WTC11 (cell line): ENCODE measurements at regions not wholly inside any gene's neighbourhood (a gene's known extent, or its start where the extent isn't known, plus 50 kb on each side); places are given as distances from the start of the nearest gene placed in this dataset.

Experiments used
- ATAC-seq: fragments of 200-7000 bp; cut with Tn5 transposase; 2 replicates; pipeline ENCODE4 v1.10.0; 2021; ENCODE audit warnings: mild to moderate bottlenecking, moderate library complexity
- CTCF ChIA-PET: fragments of 300-600 bp; sonication (Branson Sonifier 250); formaldehyde crosslinking; loops from one replicate; lab custom pipeline; 2021; ENCODE audit warnings: antibody characterized with exemption; lab: Charles Lee
- POLR2A ChIA-PET: fragments of 350-600 bp; sonication (Branson Sonifier 250); formaldehyde crosslinking; loops from one replicate; lab custom pipeline; 2021; ENCODE audit warnings: antibody characterized with exemption; lab: Charles Lee
- DNase-seq: peaks from one replicate; pipeline ENCODE4 v3.0.0; 2021; ENCODE audit warnings: low spot score
- H3K27ac Mint-ChIP-seq: 2 replicates; pipeline ENCODE4 v1.8.0; 2021; ENCODE audit warnings: mixed read lengths
- H3K27me3 Mint-ChIP-seq: 2 replicates; pipeline ENCODE4 v1.8.0; 2021; ENCODE audit warnings: low read depth, mild to moderate bottlenecking, moderate library complexity, mixed read lengths
- H3K36me3 Mint-ChIP-seq: 2 replicates; pipeline ENCODE4 v1.8.0; 2021; ENCODE audit warnings: mixed read lengths
- H3K4me1 Mint-ChIP-seq: 2 replicates; pipeline ENCODE4 v1.8.0; 2022; ENCODE audit warnings: mixed read lengths
- H3K4me3 Mint-ChIP-seq: 2 replicates; pipeline ENCODE4 v1.8.0; 2021; ENCODE audit warnings: mild to moderate bottlenecking, moderate library complexity, mixed read lengths
- H3K9me3 Mint-ChIP-seq: 2 replicates; pipeline ENCODE4 v1.8.0; 2021; ENCODE audit warnings: mixed read lengths
- ETV6 ChIP-seq: sonication (generic); formaldehyde crosslinking; IDR thresholded peaks from 2 replicates; pipeline ENCODE4 v1.8.1; 2022; ENCODE audit warnings: mild to moderate bottlenecking, missing genetic modification reagents
- FOXP1 ChIP-seq: sonication (generic); formaldehyde crosslinking; IDR thresholded peaks from 2 replicates; pipeline ENCODE4 v1.8.0; 2022; ENCODE audit warnings: missing genetic modification reagents, mild to moderate bottlenecking, moderate library complexity, borderline replicate concordance
- GABPB1 ChIP-seq: sonication (generic); formaldehyde crosslinking; IDR thresholded peaks from 2 replicates; pipeline ENCODE4 v1.8.1; 2023; ENCODE audit warnings: mild to moderate bottlenecking, missing genetic modification reagents
- IRF2 ChIP-seq: sonication (generic); formaldehyde crosslinking; IDR thresholded peaks from 2 replicates; pipeline ENCODE4 v1.8.0; 2022; ENCODE audit warnings: low read depth, missing genetic modification reagents, borderline replicate concordance
- JAZF1 ChIP-seq: fragments of 250-450 bp; sonication (Bioruptor Pico); IDR thresholded peaks from 2 replicates; pipeline ENCODE4 v1.9.0; 2021; ENCODE audit warnings: moderate library complexity, mild to moderate bottlenecking, inconsistent platforms
- NFATC4 ChIP-seq: fragments of 250-450 bp; sonication (Bioruptor Pico); IDR thresholded peaks from 2 replicates; pipeline ENCODE4 v1.9.0; 2021; ENCODE audit warnings: mild to moderate bottlenecking
- RELA ChIP-seq: sonication (generic); formaldehyde crosslinking; IDR thresholded peaks from 2 replicates; pipeline ENCODE4 v1.8.1; 2022; ENCODE audit warnings: missing genetic modification reagents, mild to moderate bottlenecking, borderline replicate concordance
- SMAD3 ChIP-seq: sonication (generic); formaldehyde crosslinking; IDR thresholded peaks from 2 replicates; pipeline ENCODE4 v1.8.0; 2022; ENCODE audit warnings: missing genetic modification reagents, mild to moderate bottlenecking, borderline replicate concordance
- SOX15 ChIP-seq: fragments of 250-450 bp; sonication (Bioruptor Pico); IDR thresholded peaks from 2 replicates; pipeline ENCODE4 v1.9.0; 2021; ENCODE audit warnings: mild to moderate bottlenecking
- TEAD4 ChIP-seq: sonication (generic); formaldehyde crosslinking; IDR thresholded peaks from 2 replicates; pipeline ENCODE4 v1.8.0; 2022; ENCODE audit warnings: mild to moderate bottlenecking, missing genetic modification reagents
- ZBTB21 ChIP-seq: sonication (generic); formaldehyde crosslinking; IDR thresholded peaks from 2 replicates; pipeline ENCODE4 v1.8.1; 2023; ENCODE audit warnings: mild to moderate bottlenecking, missing genetic modification reagents, borderline replicate concordance
- ZNF219 ChIP-seq: sonication (generic); formaldehyde crosslinking; IDR thresholded peaks from 2 replicates; pipeline ENCODE4 v1.8.0; 2023; ENCODE audit warnings: missing genetic modification reagents, mild to moderate bottlenecking, borderline replicate concordance
- ZNF232 ChIP-seq: sonication (generic); formaldehyde crosslinking; IDR thresholded peaks from 2 replicates; pipeline ENCODE4 v1.8.0; 2022; ENCODE audit warnings: mild to moderate bottlenecking, missing genetic modification reagents
- ZNF396 ChIP-seq: fragments of 250-450 bp; sonication (Bioruptor Pico); IDR thresholded peaks from 2 replicates; pipeline ENCODE4 v1.8.0; 2021; ENCODE audit warnings: mild to moderate bottlenecking, moderate library complexity, borderline replicate concordance
- ZNF416 ChIP-seq: fragments of 250-450 bp; sonication (Bioruptor Pico); IDR thresholded peaks from 2 replicates; pipeline ENCODE4 v1.9.0; 2021; ENCODE audit warnings: mild to moderate bottlenecking, inconsistent platforms
- TF ChIP-seq, protein P1 (sequence below): fragments of 250-450 bp; sonication (Bioruptor Pico); conservative IDR thresholded peaks from 2 replicates; pipeline ENCODE4 v1.9.0; 2021; ENCODE audit warnings: mild to moderate bottlenecking
- TF ChIP-seq, protein P2 (sequence below): sonication (generic); formaldehyde crosslinking; IDR thresholded peaks from 2 replicates; pipeline ENCODE4 v1.8.1; 2023; ENCODE audit warnings: mild to moderate bottlenecking, missing genetic modification reagents, moderate library complexity
- TF ChIP-seq, protein P3 (sequence below): sonication (generic); formaldehyde crosslinking; IDR thresholded peaks from 2 replicates; pipeline ENCODE4 v1.8.0; 2022; ENCODE audit warnings: mild to moderate bottlenecking, missing genetic modification reagents
- TF ChIP-seq, protein P4 (sequence below): sonication (generic); formaldehyde crosslinking; IDR thresholded peaks from 2 replicates; pipeline ENCODE4 v1.8.1; 2023; ENCODE audit warnings: mild to moderate bottlenecking, missing genetic modification reagents, moderate library complexity
- TF ChIP-seq, protein P5 (sequence below): fragments of 250-450 bp; sonication (Bioruptor Pico); IDR thresholded peaks from 2 replicates; pipeline ENCODE4 v1.9.0; 2021; ENCODE audit warnings: mild to moderate bottlenecking
- TF ChIP-seq, protein P6 (sequence below): fragments of 250-450 bp; sonication (Bioruptor Pico); IDR thresholded peaks from 2 replicates; pipeline ENCODE4 v2.1.2; 2022; ENCODE audit warnings: mild to moderate bottlenecking, moderate library complexity

DNA sequence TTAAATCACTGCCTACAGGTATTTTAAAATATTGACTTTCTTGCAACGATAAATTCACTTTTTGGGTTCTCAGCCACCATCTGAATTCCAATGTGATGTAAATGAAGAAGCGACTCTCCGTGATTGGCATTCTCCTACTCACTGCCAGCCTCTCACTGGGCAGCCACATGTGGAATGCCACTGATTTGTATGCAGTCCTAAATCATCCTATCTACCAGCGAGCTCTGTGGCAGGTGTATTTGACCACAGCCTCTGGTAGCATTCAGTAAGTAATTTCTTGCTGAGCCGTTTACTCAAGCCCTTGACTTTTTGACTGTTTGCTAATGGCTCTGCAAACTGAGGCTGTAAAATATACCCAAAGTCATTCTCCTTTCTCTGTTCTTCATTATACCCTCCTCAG lies 559.0 kb upstream of the SLC10A2 start:
- H3K27me3 Mint-ChIP-seq, result no peaks in the 10 kb centered on the region
- no peak overlapping the region for H3K27ac Mint-ChIP-seq
- ATAC-seq (peak; percentile 34; the same call in 1 of the 2 replicates), DNase-seq (peak; percentile 14)
- POLR2A ChIA-PET, result no interaction called here
- H3K4me1 Mint-ChIP-seq, result peaks cover 17% of the 10 kb centered on the region
- H3K36me3 Mint-ChIP-seq, result no peaks in the 10 kb centered on the region
- H3K4me3 Mint-ChIP-seq, result no peak overlapping the region
- TF ChIP-seq, protein P1, sequence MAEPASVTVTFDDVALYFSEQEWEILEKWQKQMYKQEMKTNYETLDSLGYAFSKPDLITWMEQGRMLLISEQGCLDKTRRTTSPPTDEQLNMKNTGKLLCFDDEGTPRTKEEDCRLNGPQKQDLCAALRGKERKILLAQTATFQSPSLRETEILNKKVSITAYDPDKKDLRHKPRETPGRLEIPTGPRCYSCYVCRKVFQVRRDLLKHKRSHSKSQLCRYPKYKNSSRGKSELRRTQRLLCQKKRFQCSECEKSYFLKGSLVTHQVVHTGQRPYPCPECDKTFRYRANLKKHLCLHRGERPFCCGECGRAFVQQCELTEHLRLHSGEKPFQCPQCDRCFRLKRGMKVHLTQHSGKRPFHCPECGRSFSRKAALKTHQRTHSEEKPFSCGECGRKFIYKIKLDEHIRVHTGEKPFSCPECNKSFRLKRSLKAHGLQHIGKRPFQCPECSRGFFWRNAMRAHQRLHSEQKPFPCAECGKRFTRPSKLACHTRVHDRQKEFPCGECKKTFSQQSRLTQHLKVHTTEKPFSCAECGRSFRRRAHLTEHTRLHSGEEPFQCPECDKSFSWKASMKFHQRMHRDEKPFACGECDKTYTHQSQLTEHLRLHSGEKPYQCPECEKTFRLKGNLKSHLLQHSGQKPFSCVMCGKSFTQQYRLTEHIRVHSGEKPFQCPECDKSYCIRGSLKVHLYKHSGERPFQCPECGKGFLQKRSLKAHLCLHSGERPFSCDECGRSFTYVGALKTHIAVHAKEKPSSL (CRISPR knock-in tag), result no peak
- TF ChIP-seq, protein P2, sequence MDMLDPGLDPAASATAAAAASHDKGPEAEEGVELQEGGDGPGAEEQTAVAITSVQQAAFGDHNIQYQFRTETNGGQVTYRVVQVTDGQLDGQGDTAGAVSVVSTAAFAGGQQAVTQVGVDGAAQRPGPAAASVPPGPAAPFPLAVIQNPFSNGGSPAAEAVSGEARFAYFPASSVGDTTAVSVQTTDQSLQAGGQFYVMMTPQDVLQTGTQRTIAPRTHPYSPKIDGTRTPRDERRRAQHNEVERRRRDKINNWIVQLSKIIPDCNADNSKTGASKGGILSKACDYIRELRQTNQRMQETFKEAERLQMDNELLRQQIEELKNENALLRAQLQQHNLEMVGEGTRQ, result no peak
- TF ChIP-seq ZBTB21 (CRISPR knock-in tag) (no peak), ZNF396 (CRISPR knock-in tag) (no peak), RELA (CRISPR knock-in tag) (no peak), SOX15 (CRISPR knock-in tag) (no peak), JAZF1 (no peak), IRF2 (CRISPR knock-in tag) (no peak), ZNF232 (CRISPR knock-in tag) (no peak), TEAD4 (CRISPR knock-in tag) (no peak)
- TF ChIP-seq, protein P3, sequence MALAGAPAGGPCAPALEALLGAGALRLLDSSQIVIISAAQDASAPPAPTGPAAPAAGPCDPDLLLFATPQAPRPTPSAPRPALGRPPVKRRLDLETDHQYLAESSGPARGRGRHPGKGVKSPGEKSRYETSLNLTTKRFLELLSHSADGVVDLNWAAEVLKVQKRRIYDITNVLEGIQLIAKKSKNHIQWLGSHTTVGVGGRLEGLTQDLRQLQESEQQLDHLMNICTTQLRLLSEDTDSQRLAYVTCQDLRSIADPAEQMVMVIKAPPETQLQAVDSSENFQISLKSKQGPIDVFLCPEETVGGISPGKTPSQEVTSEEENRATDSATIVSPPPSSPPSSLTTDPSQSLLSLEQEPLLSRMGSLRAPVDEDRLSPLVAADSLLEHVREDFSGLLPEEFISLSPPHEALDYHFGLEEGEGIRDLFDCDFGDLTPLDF (CRISPR knock-in tag), result no peak
- TF ChIP-seq, protein P4, sequence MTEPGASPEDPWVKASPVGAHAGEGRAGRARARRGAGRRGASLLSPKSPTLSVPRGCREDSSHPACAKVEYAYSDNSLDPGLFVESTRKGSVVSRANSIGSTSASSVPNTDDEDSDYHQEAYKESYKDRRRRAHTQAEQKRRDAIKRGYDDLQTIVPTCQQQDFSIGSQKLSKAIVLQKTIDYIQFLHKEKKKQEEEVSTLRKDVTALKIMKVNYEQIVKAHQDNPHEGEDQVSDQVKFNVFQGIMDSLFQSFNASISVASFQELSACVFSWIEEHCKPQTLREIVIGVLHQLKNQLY, result no peak
- TF ChIP-seq, all 79 proteins: peak for 0
- H3K9me3 Mint-ChIP-seq, result no peaks in the 10 kb centered on the region
- CTCF ChIA-PET, result no interaction called here

DNA sequence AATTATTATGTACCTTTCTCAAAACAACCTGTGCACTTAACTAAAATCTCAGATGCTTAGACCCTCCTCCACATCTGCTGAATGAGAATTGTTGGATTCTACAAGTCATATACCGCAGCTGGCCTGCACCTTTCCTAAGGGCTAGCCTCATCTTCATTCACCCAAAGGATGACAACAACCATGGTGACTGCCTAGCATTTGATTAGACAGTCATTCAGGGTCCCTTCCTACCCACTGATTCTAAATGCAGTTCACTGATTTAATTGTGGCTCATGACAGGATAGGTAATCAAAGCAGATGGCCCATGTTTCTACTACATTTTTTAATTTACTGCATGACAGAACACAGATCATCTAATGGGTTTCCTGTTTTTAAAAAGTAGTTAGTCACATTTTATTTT lies 551.9 kb upstream of the SLC10A2 start:
- no peak for DNase-seq
- Mint-ChIP-seq H3K36me3 (no peaks in the 10 kb centered on the region), H3K27ac (no peak overlapping the region), H3K27me3 (no peaks in the 10 kb centered on the region), H3K4me1 (peaks cover 5% of the 10 kb centered on the region), H3K4me3 (no peak overlapping the region), H3K9me3 (no peaks in the 10 kb centered on the region; the same call in 1 of the 2 replicates)
- ATAC-seq, result no peak
- CTCF ChIA-PET, result no interaction called here
- TF ChIP-seq NFATC4 (CRISPR knock-in tag) (no peak), IRF2 (CRISPR knock-in tag) (no peak), ZNF219 (CRISPR knock-in tag) (no peak)
- POLR2A ChIA-PET, result no interaction called here

DNA sequence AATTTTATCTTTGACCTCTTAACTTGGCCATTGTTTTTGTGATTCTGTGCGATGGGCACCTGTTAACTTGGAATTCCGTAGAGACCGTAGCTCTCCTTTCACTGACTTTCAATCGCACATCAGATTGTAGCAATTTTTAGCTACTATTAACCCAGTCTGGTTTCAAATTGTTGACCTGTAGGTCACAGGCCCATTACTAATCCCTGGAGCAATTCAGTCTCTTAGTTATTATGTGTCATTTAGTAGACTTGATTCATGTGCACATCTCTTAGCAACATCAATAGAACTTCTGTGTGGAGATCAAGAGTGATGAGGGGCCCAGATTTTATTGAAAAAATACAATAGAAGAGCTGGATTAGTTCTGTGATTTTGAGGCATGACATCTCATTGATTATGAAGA lies 549.6 kb upstream of the SLC10A2 start:
- H3K4me1 Mint-ChIP-seq, result peaks cover 2% of the 10 kb centered on the region
- POLR2A ChIA-PET, result no interaction called here
- H3K27ac Mint-ChIP-seq, result no peak overlapping the region
- TF ChIP-seq GABPB1 (CRISPR knock-in tag) (no peak), RELA (CRISPR knock-in tag) (no peak), SMAD3 (no peak), NFATC4 (CRISPR knock-in tag) (no peak), FOXP1 (CRISPR knock-in tag) (no peak), ZBTB21 (CRISPR knock-in tag) (no peak), ZNF232 (CRISPR knock-in tag) (no peak), ETV6 (CRISPR knock-in tag) (no peak), ZNF416 (no peak)
- TF ChIP-seq, protein P5, sequence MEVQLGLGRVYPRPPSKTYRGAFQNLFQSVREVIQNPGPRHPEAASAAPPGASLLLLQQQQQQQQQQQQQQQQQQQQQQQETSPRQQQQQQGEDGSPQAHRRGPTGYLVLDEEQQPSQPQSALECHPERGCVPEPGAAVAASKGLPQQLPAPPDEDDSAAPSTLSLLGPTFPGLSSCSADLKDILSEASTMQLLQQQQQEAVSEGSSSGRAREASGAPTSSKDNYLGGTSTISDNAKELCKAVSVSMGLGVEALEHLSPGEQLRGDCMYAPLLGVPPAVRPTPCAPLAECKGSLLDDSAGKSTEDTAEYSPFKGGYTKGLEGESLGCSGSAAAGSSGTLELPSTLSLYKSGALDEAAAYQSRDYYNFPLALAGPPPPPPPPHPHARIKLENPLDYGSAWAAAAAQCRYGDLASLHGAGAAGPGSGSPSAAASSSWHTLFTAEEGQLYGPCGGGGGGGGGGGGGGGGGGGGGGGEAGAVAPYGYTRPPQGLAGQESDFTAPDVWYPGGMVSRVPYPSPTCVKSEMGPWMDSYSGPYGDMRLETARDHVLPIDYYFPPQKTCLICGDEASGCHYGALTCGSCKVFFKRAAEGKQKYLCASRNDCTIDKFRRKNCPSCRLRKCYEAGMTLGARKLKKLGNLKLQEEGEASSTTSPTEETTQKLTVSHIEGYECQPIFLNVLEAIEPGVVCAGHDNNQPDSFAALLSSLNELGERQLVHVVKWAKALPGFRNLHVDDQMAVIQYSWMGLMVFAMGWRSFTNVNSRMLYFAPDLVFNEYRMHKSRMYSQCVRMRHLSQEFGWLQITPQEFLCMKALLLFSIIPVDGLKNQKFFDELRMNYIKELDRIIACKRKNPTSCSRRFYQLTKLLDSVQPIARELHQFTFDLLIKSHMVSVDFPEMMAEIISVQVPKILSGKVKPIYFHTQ (CRISPR knock-in tag), result no peak
- TF ChIP-seq, protein P6, sequence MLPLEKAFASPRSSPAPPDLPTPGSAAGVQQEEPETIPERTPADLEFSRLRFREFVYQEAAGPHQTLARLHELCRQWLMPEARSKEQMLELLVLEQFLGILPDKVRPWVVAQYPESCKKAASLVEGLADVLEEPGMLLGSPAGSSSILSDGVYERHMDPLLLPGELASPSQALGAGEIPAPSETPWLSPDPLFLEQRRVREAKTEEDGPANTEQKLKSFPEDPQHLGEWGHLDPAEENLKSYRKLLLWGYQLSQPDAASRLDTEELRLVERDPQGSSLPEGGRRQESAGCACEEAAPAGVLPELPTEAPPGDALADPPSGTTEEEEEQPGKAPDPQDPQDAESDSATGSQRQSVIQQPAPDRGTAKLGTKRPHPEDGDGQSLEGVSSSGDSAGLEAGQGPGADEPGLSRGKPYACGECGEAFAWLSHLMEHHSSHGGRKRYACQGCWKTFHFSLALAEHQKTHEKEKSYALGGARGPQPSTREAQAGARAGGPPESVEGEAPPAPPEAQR (CRISPR knock-in tag), result no peak
- CTCF ChIA-PET, result no interaction called here
- H3K4me3 Mint-ChIP-seq, result no peak overlapping the region
- H3K36me3 Mint-ChIP-seq, result no peaks in the 10 kb centered on the region
- H3K27me3 Mint-ChIP-seq, result no peaks in the 10 kb centered on the region
- H3K9me3 Mint-ChIP-seq, result no peaks in the 10 kb centered on the region; the same call in 1 of the 2 replicates
- no peak for ATAC-seq
- no peak for DNase-seq
